ENCODE measurements at regions not wholly inside any gene's neighbourhood (a gene's known extent, or its start where the extent isn't known, plus 50 kb on each side); places are given as distances from the start of the nearest gene placed in this dataset.

DNA sequence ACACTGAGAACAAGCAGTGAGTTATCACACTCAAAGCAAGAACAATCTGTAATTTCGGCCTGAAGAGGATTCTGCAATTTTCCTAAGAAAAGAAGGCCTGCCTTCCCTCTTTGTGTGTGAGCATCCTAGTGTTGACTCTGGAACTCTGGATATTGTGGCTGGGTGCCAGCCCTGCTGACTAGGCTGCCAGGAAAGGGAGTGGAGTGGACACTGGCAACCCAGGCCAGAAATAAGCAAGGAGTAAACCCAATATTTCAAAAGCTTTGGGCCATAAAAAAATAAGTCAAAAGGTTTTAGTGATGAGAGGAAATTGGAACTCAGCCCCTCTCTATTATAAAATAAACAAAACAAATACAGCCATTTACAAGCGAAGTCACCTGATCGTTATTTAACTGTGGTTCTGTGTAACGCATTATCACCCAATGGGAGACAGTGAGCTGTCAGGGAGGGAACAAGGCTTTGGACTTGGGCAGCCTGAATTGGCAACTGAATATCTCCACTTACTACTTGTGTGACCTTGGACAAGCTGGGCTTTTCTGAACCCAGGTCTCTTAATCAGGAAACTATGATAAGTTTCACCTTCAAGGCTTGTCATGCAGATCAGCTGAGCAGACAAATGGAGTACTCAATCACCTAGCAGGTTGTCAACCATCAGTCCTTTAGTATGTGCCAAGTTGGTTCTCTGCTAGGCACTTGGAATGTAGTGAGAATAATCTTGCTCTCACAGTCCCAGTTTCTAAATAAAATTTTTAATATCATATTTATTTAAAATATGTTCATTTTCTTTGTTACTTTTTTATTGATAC is 196.2 kb downstream of the PAX1 start:
- Mint-ChIP-seq H3K4me1 (no peaks in the 10 kb centered on the region), H3K36me3 (no peaks in the 10 kb centered on the region), H3K27ac (no peak overlapping the region), H3K4me3 (no peak overlapping the region), H3K9me3 (peaks cover 9% of the 10 kb centered on the region), H3K27me3 (no peaks in the 10 kb centered on the region)
- POLR2A ChIA-PET, result no interaction called here
- DNase-seq (no peak), ATAC-seq (ENCODE audit: low read depth) (no peak)

DNA sequence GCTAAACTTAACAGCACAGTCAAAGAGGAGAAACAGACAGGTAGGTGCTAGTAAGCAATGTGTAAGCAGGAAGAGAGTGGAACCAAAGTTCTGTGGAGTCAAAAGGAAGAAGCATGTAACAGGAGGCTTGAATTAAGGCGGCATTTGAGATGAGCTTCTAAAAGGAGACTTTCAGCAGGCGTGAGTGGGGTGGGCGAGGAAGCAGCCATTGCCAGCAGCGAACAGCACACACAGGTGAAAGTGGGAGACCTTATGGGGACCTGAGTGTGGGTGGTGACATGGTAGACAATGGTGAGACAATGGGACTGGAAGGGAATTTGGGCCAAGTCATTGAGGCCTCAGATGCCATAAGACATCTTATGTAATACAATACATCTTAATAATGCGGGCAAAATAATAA is 195.0 kb downstream of the PAX1 start:
- H3K9me3 Mint-ChIP-seq, result peaks cover 8% of the 10 kb centered on the region
- POLR2A ChIA-PET, result no interaction called here
- DNase-seq, result no peak

DNA sequence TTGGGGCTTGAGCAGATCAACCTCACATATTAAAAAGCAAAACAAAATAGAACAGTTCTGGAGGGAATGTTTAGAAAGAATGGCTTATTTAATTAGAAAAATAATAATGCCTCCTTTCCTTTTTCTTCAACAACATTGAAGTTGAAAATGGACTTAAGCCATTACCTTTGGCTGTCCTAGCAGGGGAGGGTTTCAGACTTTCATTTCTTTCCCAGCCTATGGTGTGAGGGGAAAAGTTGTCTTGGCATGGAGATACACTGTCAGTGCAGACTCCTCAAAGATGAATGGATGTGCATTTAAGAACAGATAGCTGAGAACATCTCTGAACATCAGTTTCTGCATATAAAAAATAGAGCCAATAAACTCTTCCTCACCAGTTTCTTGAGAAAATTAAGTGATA is 169.5 kb downstream of the PAX1 start:
- no peaks in the 10 kb centered on the region for H3K4me1 Mint-ChIP-seq
- POLR2A ChIA-PET, result no interaction called here
- DNase-seq (no peak), ATAC-seq (ENCODE audit: low read depth) (no peak)
- H3K27me3 Mint-ChIP-seq, result no peaks in the 10 kb centered on the region
- H3K36me3 Mint-ChIP-seq, result no peaks in the 10 kb centered on the region
- H3K4me3 Mint-ChIP-seq, result no peak overlapping the region
- peaks cover 15% of the 10 kb centered on the region for H3K9me3 Mint-ChIP-seq
- H3K27ac Mint-ChIP-seq, result no peak overlapping the region

More for the DNA sequence above, 195.0 kb downstream of the PAX1 start:
- H3K4me1 Mint-ChIP-seq, result no peaks in the 10 kb centered on the region
- H3K36me3 Mint-ChIP-seq, result no peaks in the 10 kb centered on the region
- no peak for ATAC-seq (ENCODE audit: low read depth)
- H3K27me3 Mint-ChIP-seq, result no peaks in the 10 kb centered on the region
- H3K27ac Mint-ChIP-seq, result no peak overlapping the region
- H3K4me3 Mint-ChIP-seq, result no peak overlapping the region

DNA sequence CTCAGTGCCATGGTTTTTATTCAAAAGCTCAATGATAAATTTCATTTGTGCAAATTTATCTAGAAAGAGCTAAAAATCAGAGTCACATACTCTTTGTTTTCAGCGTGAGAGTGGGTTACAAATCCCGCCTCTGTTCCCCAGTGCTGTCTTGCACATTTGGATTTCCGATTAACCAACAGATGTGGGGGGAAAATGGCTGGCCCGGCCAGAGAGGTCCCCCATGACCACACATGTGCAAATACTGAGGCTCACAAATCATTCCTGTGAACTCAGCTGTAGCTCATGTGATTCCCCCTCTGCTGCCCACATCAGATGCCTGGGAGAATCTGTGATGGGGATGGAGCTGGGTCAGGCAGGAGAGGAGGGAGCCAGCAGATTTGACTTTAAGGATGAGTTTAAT is 168.7 kb downstream of the PAX1 start:
- POLR2A ChIA-PET, result no interaction called here
- Mint-ChIP-seq H3K9me3 (peaks cover 13% of the 10 kb centered on the region), H3K4me1 (no peaks in the 10 kb centered on the region), H3K4me3 (no peak overlapping the region), H3K27me3 (no peaks in the 10 kb centered on the region), H3K27ac (no peak overlapping the region), H3K36me3 (no peaks in the 10 kb centered on the region)
- ATAC-seq (ENCODE audit: low read depth) (no peak), DNase-seq (no peak)

DNA sequence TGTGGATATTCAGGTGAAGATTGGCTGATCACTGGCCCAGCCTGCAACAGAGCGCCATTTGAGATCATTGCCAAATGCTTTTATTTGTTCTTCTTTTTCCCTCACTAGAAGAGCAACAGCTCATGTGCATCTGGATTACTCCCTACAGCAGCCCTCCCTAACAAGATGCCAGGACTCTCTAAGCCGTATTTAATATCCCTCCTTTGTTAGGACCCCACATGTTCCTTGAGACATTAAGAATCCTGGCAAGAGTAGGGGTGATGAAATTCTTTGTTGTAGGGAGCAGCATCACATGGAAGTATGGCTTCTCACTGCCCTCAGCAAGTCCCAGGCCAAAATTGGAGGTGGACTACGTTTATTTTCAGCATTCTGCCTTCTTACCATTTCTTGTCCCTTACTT is 167.8 kb downstream of the PAX1 start:
- Mint-ChIP-seq H3K27ac (no peak overlapping the region), H3K4me3 (no peak overlapping the region), H3K27me3 (no peaks in the 10 kb centered on the region), H3K9me3 (peaks cover 13% of the 10 kb centered on the region), H3K36me3 (no peaks in the 10 kb centered on the region), H3K4me1 (no peaks in the 10 kb centered on the region)
- POLR2A ChIA-PET, result no interaction called here
- ATAC-seq (ENCODE audit: low read depth) (no peak), DNase-seq (no peak)

DNA sequence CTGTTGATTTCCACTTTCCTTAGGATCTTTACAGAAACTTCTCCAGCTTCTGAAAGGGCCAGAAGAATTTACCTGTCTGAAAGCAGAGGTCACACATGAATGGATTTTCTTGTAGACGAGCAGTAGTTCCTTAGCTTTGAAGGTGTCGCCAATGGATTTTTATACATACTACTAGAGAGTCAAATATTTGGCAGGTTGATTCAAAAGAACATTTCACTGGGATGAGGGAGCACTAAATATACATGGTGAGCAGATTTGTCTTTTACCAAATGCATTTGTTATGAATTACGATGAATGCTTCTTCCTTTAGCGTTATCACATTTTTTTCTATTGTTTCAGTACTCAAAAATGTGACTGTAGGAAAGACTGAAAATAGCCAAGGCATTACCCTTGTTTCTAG is 162.3 kb downstream of the PAX1 start:
- ATAC-seq (ENCODE audit: low read depth), result no peak
- H3K27ac Mint-ChIP-seq, result no peak overlapping the region

DNA sequence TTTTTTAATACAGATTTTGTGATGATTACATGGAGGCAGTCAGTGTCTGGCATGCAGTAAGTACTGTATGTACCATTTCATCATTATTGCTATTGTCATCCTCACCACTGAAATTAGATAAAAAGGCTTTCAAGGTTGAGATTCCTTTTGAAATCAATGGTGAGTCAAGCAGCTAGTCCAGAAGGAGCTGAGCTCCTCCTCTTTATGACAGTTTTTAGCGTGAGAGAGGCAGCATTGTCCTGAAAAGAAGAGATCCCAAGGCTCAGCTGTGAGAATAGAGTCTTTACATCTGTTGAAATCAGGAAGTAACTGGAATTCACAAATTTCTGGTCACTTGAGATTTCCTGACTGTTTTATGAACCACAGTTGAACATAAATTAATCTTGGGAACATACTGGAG is 161.9 kb downstream of the PAX1 start:
- Mint-ChIP-seq H3K4me3 (no peak overlapping the region), H3K36me3 (no peaks in the 10 kb centered on the region), H3K27me3 (no peaks in the 10 kb centered on the region), H3K4me1 (no peaks in the 10 kb centered on the region), H3K27ac (no peak overlapping the region), H3K9me3 (peaks cover 2% of the 10 kb centered on the region)
- POLR2A ChIA-PET, result no interaction called here
- no peak for ATAC-seq (ENCODE audit: low read depth)
- no peak for DNase-seq

More for the DNA sequence above, 162.3 kb downstream of the PAX1 start:
- Mint-ChIP-seq H3K4me3 (no peak overlapping the region), H3K4me1 (no peaks in the 10 kb centered on the region), H3K9me3 (peaks cover 2% of the 10 kb centered on the region), H3K27me3 (no peaks in the 10 kb centered on the region), H3K36me3 (no peaks in the 10 kb centered on the region)
- no peak for DNase-seq
- POLR2A ChIA-PET, result no interaction called here

DNA sequence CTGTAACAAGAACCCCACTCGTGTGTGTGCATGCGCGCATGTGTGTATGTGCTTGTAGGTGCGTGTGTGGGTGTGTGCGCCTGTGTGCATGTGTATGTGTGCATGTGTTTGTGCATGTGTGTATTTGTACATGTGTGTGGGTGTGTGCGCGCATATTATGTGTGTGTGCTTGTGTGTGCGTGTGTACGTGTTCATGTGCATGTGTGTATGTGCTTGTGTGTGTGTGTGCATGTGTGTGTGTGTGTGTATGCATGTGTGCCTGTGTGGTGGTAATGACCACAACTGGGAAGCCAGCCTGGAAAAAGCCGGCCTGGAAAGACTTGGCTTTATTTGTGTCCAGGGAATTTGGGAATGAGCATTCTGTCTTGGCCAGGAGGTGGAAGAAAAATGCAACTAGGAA is 157.5 kb downstream of the PAX1 start:
- Mint-ChIP-seq H3K4me3 (no peak overlapping the region), H3K27me3 (no peaks in the 10 kb centered on the region), H3K36me3 (no peaks in the 10 kb centered on the region), H3K9me3 (peaks cover 9% of the 10 kb centered on the region), H3K4me1 (no peaks in the 10 kb centered on the region), H3K27ac (no peak overlapping the region)
- DNase-seq (no peak), ATAC-seq (ENCODE audit: low read depth) (no peak)
- POLR2A ChIA-PET, result no interaction called here

DNA sequence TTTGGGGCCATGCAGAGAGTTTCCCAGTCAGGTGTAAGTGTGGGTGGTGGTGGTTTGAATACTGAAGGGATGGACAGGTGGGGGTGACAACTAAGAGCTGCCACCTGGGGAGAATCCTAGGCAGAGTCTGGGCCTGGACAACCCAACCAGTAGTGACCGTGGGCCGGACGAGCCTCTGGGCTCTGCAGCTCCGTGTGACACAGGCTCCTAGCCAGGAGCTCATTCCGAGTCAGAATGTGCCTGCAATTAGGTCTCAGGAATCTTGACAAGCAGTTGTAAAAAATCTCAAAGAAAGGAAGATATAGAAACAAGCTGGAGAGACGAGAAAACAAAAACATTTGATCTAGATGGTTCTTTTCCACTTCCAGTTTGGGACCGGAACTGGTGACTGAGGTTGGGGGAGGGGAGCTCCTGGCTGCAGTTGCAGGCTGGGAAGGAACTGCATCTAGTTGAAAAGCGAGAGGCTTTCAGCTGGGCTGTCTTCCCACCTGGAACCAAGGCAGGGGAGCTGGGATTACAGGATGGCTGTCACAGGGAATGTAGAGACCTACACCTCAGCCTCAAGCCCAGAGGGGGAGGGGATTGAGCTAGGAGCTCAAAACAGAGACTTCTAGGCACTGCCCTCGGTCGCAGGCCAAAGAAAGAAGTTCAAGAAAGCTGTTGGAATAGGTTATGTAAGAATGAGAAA is 156.9 kb downstream of the PAX1 start:
- Mint-ChIP-seq H3K36me3 (no peaks in the 10 kb centered on the region), H3K4me1 (no peaks in the 10 kb centered on the region), H3K27me3 (no peaks in the 10 kb centered on the region), H3K9me3 (peaks cover 15% of the 10 kb centered on the region), H3K27ac (no peak overlapping the region), H3K4me3 (no peak overlapping the region)
- ATAC-seq (ENCODE audit: low read depth) (no peak), DNase-seq (no peak)
- POLR2A ChIA-PET, result no interaction called here

DNA sequence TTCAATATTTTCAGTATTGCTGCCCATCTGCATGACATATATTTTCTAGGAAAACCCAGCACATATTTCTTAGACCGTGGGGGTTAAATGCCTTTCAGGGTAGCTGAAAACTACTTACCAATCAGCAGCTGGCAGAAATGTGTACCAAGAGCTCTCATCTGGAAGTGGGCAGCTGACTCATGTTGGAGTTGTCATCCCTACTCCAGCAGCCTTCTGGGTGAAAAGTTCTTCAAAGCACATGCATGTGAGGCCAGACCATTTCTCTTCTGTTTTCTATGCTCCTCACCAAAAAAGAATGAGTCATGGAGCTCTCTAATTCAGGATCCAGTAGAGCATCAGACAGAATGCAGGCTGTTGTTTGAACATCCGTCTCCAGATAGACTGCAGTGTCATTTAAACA is 135.5 kb downstream of the PAX1 start:
- DNase-seq, result no peak
- Mint-ChIP-seq H3K27me3 (no peaks in the 10 kb centered on the region), H3K4me1 (no peaks in the 10 kb centered on the region), H3K4me3 (no peak overlapping the region), H3K9me3 (no peaks in the 10 kb centered on the region), H3K36me3 (no peaks in the 10 kb centered on the region), H3K27ac (no peak overlapping the region)
- no peak for ATAC-seq (ENCODE audit: low read depth)
- POLR2A ChIA-PET, result no interaction called here

DNA sequence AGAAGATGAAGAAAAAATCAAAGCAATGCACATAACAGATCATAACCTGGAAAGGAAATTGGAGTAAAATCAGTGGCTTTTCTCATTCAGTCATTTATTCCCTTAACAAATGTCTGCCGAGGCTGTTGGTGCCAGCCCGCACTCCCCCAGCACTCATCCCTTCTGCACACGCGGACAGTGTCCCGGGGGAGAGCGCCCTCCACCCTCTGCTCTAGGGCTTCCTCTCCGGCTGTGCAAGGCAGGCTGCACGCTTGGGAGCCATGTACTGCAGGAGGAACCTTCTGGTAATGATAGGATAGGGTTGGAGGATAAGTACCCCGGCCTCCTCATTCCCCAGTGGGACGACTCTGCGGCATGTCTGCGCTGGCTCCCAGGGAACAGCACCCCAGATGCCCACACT is 134.5 kb downstream of the PAX1 start:
- Mint-ChIP-seq H3K4me1 (no peaks in the 10 kb centered on the region), H3K4me3 (no peak overlapping the region), H3K27me3 (no peaks in the 10 kb centered on the region), H3K36me3 (no peaks in the 10 kb centered on the region), H3K9me3 (no peaks in the 10 kb centered on the region), H3K27ac (no peak overlapping the region)
- no peak for DNase-seq
- no peak for ATAC-seq (ENCODE audit: low read depth)
- POLR2A ChIA-PET, result no interaction called here

DNA sequence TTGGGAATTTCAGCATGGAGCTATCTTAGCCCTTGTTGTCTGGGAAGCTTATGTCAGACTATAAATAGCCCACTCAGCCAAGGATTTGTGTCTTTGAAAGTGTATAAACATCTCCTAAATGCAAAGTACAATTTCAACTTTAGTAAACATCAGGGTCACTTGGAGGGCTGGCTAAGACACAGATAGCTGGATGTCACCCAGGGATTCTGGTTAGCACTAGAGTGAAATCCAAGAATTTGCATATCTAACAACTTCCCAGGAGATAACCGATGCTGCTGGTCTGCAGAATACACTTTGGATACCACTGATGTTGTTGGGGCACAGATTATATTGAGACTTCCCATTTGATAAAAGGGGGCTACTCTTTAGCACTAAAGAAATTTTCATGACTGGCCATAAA is 130.9 kb downstream of the PAX1 start:
- no peaks in the 10 kb centered on the region for H3K4me1 Mint-ChIP-seq

DNA sequence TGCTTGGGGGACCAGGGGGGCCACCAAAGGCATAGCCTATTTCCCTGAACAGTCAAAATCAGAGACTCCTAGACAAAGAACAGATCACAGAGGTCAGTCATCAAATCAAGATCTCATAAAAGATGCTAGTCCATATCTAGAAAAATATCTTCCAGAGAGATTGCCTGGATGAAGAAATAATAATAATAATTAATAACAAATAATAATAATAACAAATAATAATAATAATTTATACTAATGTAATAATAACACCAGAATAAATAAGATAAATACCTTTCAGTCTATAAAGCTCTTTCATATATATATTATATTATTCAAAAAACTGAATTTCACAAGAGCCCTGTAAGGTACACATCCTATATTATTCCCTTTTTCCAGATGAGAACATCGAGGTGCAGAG is 129.6 kb downstream of the PAX1 start:
- Mint-ChIP-seq H3K9me3 (no peaks in the 10 kb centered on the region), H3K4me3 (no peak overlapping the region), H3K27ac (no peak overlapping the region), H3K4me1 (no peaks in the 10 kb centered on the region), H3K27me3 (no peaks in the 10 kb centered on the region), H3K36me3 (no peaks in the 10 kb centered on the region)
- POLR2A ChIA-PET, result no interaction called here
- ATAC-seq (ENCODE audit: low read depth), result no peak
- no peak for DNase-seq

More for the DNA sequence above, 130.9 kb downstream of the PAX1 start:
- H3K36me3 Mint-ChIP-seq, result no peaks in the 10 kb centered on the region
- no peaks in the 10 kb centered on the region for H3K27me3 Mint-ChIP-seq
- DNase-seq (no peak), ATAC-seq (ENCODE audit: low read depth) (no peak)
- no peak overlapping the region for H3K4me3 Mint-ChIP-seq
- no peak overlapping the region for H3K27ac Mint-ChIP-seq
- POLR2A ChIA-PET, result no interaction called here
- no peaks in the 10 kb centered on the region for H3K9me3 Mint-ChIP-seq

Measured in activated naive CD8-positive, alpha-beta T cell treated with anti-CD3 and anti-CD28 coated beads, Interleukin-2, amount 10 ng/mL, durations not matched to agents 7 days and 5 days (primary cell).